MCF 10A (cell line): ENCODE measurements at regions not wholly inside any gene's neighbourhood (a gene's known extent, or its start where the extent isn't known, plus 50 kb on each side); places are given as distances from the start of the nearest gene placed in this dataset.

Source experiments
- BruUV-seq: library from RNA; stranded (reverse); fragments of 400-500 nt; replicated peaks from 2 replicates; lab custom pipeline; 2021; lab: Mats Ljungman, UMichigan
- CTCF ChIA-PET: fragments of 300-600 bp; sonication (Branson Sonifier 250); formaldehyde crosslinking; extraction: SDS; loops from one replicate; lab custom pipeline; 2021; ENCODE audit warnings: antibody characterized with exemption, inconsistent platforms; lab: Yijun Ruan, JAX
- POLR2A ChIA-PET: fragments of 300-600, 350-650 bp; sonication (Branson Sonifier 250); formaldehyde crosslinking; extraction: SDS; loops from one replicate; lab custom pipeline; 2020; ENCODE audit warnings: antibody characterized with exemption, inconsistent platforms; lab: Yijun Ruan, JAX
- DNase-seq: peaks from one replicate; pipeline ENCODE4 v3.0.0-alpha.2; 2018; ENCODE audit not compliant: unreplicated experiment
- H3K27ac Mint-ChIP-seq: one replicate; pipeline ENCODE4 v1.8.0; 2022; ENCODE audit warnings: mild to moderate bottlenecking, low read depth, mixed read lengths; ENCODE audit not compliant: unreplicated experiment
- H3K27me3 Mint-ChIP-seq: one replicate; pipeline ENCODE4 v1.8.0; 2022; ENCODE audit warnings: mixed read lengths; ENCODE audit not compliant: insufficient read depth, unreplicated experiment
- H3K36me3 Mint-ChIP-seq: one replicate; pipeline ENCODE4 v1.8.0; 2022; ENCODE audit warnings: mild to moderate bottlenecking, moderate library complexity, mixed read lengths; ENCODE audit not compliant: insufficient read depth, unreplicated experiment
- H3K4me1 Mint-ChIP-seq: one replicate; pipeline ENCODE4 v1.8.0; 2022; ENCODE audit warnings: mixed read lengths; ENCODE audit not compliant: insufficient read depth, unreplicated experiment
- H3K4me3 Mint-ChIP-seq: one replicate; pipeline ENCODE4 v1.8.0; 2022; ENCODE audit warnings: mild to moderate bottlenecking, moderate library complexity, mixed read lengths; ENCODE audit not compliant: unreplicated experiment
- H3K9me3 Mint-ChIP-seq: one replicate; pipeline ENCODE4 v1.8.0; 2022; ENCODE audit warnings: mixed read lengths; ENCODE audit not compliant: unreplicated experiment
- CTCF ChIP-seq: fragments of 200-600 bp; IDR thresholded peaks from one replicate; pipeline ENCODE4 v1.8.0; 2022; ENCODE audit warnings: antibody characterized with exemption, mild to moderate bottlenecking; ENCODE audit not compliant: unreplicated experiment
- intact Hi-C: fragments of 100-400 bp; cut with micrococcal nuclease; formaldehyde crosslinking; loops from 2 replicates; pipeline ENCODE4 v1.14.1; 2022

DNA sequence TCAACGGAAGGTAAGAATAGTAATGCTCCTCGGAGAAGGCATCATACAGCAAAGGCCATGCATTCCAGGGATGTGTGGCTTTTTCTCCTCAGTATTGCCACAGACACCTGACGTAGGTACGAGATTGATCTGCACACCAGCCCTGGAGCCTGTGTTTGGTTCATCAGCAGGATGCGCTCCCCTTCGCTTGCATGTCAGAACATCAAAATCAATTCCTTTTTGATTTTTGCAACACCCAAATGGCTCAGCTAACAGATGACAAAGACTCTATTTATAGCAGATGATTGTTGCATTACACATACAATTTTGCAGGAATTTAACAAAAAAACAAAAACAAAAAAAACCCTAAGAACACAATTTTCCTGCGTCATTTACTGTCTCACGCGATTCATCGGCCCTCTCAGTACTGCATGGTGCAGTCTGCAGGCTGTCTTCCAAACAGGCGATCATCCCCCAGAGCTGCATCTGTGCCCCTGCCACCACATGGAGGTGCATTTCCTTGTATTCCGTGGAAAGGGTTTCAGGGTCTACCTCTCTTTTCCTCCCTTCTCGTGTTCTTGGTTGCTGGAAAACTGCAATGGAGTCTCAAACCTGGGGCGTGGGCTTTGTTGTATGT is 207.3 kb downstream of the TEX29 start:
- BruUV-seq: no TSS peak
- Mint-ChIP-seq H3K36me3 (no peaks in the 10 kb centered on the region), H3K4me1 (no peaks in the 10 kb centered on the region), H3K4me3 (no peak overlapping the region), H3K27me3 (no peaks in the 10 kb centered on the region), H3K9me3 (no peaks in the 10 kb centered on the region), H3K27ac (no peak overlapping the region)
- no peak for TF ChIP-seq CTCF
- no peak for DNase-seq
- intact Hi-C loops: no loop called here
- ChIA-PET POLR2A (no interaction called here), CTCF (interaction anchor here (0.6 to 5.2 kb wide), 2 partner anchors 87 to 915 kb away, joined by 3 to 24 read pairs; no protein-coding TSS in a partner anchor)

GRCh38 chr13:111528513-111528912 is 208.1 kb downstream of the TEX29 start:
- no peak overlapping the region for H3K4me3 Mint-ChIP-seq
- ChIA-PET CTCF (interaction anchor here (0.6 to 5.2 kb wide), 3 partner anchors 47 to 915 kb away, joined by 3 to 24 read pairs (median 4); no protein-coding TSS in a partner anchor), POLR2A (no interaction called here)
- H3K27me3 Mint-ChIP-seq: no peaks in the 10 kb centered on the region
- H3K9me3 Mint-ChIP-seq: no peaks in the 10 kb centered on the region
- H3K4me1 Mint-ChIP-seq: no peaks in the 10 kb centered on the region
- DNase-seq: no peak
- H3K27ac Mint-ChIP-seq: no peak overlapping the region
- H3K36me3 Mint-ChIP-seq: no peaks in the 10 kb centered on the region
- intact Hi-C loops: no loop called here
- BruUV-seq: no TSS peak
- no peak for TF ChIP-seq CTCF

DNA sequence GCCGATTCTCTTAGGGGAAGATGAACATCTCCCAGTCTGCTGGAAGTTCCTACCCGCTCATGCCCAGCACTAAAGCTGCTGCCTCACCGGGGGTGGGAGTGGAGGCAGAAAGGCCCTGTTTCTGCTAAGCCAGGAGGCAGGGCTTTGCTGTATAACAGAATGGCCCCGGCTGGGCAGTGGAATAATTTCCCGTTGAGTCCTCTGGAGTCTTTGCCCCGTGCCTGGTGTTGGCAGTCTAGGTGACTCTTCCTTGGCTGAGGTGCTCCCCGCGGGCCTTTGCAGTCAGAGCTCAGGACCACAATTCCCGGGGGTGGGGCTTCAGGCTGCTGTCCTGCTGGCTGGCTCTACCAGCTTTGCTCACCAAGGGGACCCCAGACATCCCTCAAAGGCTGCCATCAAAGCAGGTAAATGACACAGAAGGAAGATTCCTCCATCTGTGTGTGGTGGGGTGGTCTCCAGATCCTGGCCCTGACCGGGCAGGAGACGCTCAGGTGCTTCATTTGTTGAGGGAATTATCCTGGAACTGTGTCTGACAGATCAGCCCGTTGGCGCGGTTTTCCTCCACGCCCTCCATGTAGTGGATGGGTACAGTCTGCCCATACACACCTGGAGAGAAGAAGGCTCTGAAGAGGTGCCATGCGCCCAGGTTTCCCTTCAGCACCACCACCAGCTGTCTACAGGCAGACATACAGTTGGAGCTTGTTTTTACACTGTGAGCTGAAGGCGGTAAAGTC is 209.9 kb downstream of the TEX29 start:
- no peaks in the 10 kb centered on the region for H3K27me3 Mint-ChIP-seq
- POLR2A ChIA-PET: interaction anchor here (0.5 to 1.3 kb wide), 2 partner anchors 12 to 21 kb away, joined by 3 read pairs; no protein-coding TSS in a partner anchor

More for the DNA sequence above, 209.9 kb downstream of the TEX29 start:
- Mint-ChIP-seq H3K27ac (no peak overlapping the region), H3K4me3 (no peak overlapping the region), H3K36me3 (no peaks in the 10 kb centered on the region), H3K4me1 (no peaks in the 10 kb centered on the region), H3K9me3 (no peaks in the 10 kb centered on the region)
- no peak for DNase-seq
- CTCF ChIA-PET: interaction anchor here (0.5 to 5.2 kb wide), 4 partner anchors 20 to 915 kb away, joined by 3 to 24 read pairs (median 4); no protein-coding TSS in a partner anchor
- intact Hi-C loops: no loop called here
- BruUV-seq: no TSS peak
- TF ChIP-seq CTCF: no peak
